Motor neuron (in vitro differentiated cells): ENCODE measurements at regions not wholly inside any gene's neighbourhood (a gene's known extent, or its start where the extent isn't known, plus 50 kb on each side); places are given as distances from the start of the nearest gene placed in this dataset.

Experiments used
- ATAC-seq, 8 experiments: fragments of 200-7000 bp; cut with Tn5 transposase; replicated peaks in 6 of 8; 2 replicates each; pipeline ENCODE4 v1.8.0; 2021; ENCODE audit warnings: mild to moderate bottlenecking in 8 of 8, moderate library complexity in 8 of 8
- H3K27ac ChIP-seq, 2 donors: fragments of 250-450 bp; sonication (Bioruptor Pico); 2 replicates each; pipeline ENCODE4 v1.9.0; 2021; ENCODE audit warnings: antibody characterized with exemption in 2 of 2, mild to moderate bottlenecking in 2 of 2, moderate library complexity in 1 of 2
- H3K4me1 ChIP-seq, 2 donors: fragments of 250-450 bp; sonication (Bioruptor Pico); replicated peaks in 1 of 2; 2 replicates each; pipeline ENCODE4 v1.6.1; 2021; ENCODE audit warnings: antibody characterized with exemption in 2 of 2, mild to moderate bottlenecking in 2 of 2, moderate library complexity in 1 of 2
- H3K4me3 ChIP-seq, 5 donors: fragments of 250-450 bp; sonication (Bioruptor Pico); 2 replicates each; pipeline ENCODE4 v1.9.0; 2021; ENCODE audit warnings: antibody characterized with exemption in 5 of 5, mild to moderate bottlenecking in 5 of 5, moderate library complexity in 4 of 5
- WGBS, 10 experiments: fragments of 450-650 bp; shearing (Covaris generic); methylation state at CpG; one replicate each; pipeline ENCODE4 v1.0.0; 2022; 5-methylcytosine and 5-hydroxymethylcytosine counted together
- in situ Hi-C, 9 experiments: fragments of 400-800 bp; cut with MboI; loops; one replicate each; pipeline ENCODE4 v1.15.0; 2021; ENCODE audit warnings: low sequenced_read_pairs in 9 of 9, low pct_unique_long_range_greater_than_20kb in 2 of 9; ENCODE audit not compliant: unreplicated experiment in 9 of 9

- no peak overlapping the region for H3K4me3 ChIP-seq
- in situ Hi-C loops = no loop called here
- no peak for ATAC-seq
Observed at GRCh38 chr15:87167055-87167454, 1087.4 kb downstream of the AGBL1 start.

GRCh38 chr15:87155771-87156170 is 1076.1 kb downstream of the AGBL1 start:
- peaks cover 0 to 11% of the 10 kb centered on the region in 2 donors for H3K4me1 ChIP-seq
- ATAC-seq = peak in 4 of 8 experiments; percentile 24 to 68 (median 44)
- WGBS, 10 experiments = 4 to 100% (median 47%) methylated on average over 1 to 4 of the region's 4 CpGs; no CpG with 5 or more reads in 2 of the 10 experiments
- H3K4me3 ChIP-seq = no peak overlapping the region
- in situ Hi-C loops = no loop called here
- no peak overlapping the region for H3K27ac ChIP-seq

More at GRCh38 chr15:87167055-87167454, 1087.4 kb downstream of the AGBL1 start:
- H3K4me1 ChIP-seq = no peaks in the 10 kb centered on the region
- H3K27ac ChIP-seq = no peak overlapping the region

GRCh38 chr15:87154761-87155160 is 1075.1 kb downstream of the AGBL1 start:
- no peak overlapping the region for H3K4me3 ChIP-seq
- in situ Hi-C loops = no loop called here
- no peak overlapping the region for H3K27ac ChIP-seq
- peak in 3 of 8 experiments; percentile 40 to 76 (median 59) for ATAC-seq
- H3K4me1 ChIP-seq = peaks cover 0 to 11% of the 10 kb centered on the region in 2 donors

GRCh38 chr15:87151202-87151748 is 1071.6 kb downstream of the AGBL1 start:
- WGBS, 10 experiments = 7 to 90% (median 48%) methylated on average over 1 to 2 of the region's 2 CpGs
- Histone ChIP-seq H3K4me1 (peaks cover 0 to 11% of the 10 kb centered on the region in 2 donors), H3K4me3 (no peak overlapping the region), H3K27ac (no peak overlapping the region)
- in situ Hi-C loops = no loop called here
- peak in 4 of 8 experiments; percentile 31 to 84 (median 64) for ATAC-seq

GRCh38 chr15:87145696-87146095 is 1066.0 kb downstream of the AGBL1 start:
- ATAC-seq = peak in 1 of 8 experiments; percentile 22
- no peak overlapping the region for H3K27ac ChIP-seq
- in situ Hi-C loops = no loop called here
- H3K4me3 ChIP-seq = no peak overlapping the region
- H3K4me1 ChIP-seq = peaks cover 0 to 9% of the 10 kb centered on the region in 2 donors
- 0 to 100% (median 49%) methylated on average over 1 to 2 of the region's 2 CpGs; no CpG with 5 or more reads in 2 of the 10 experiments for WGBS, 10 experiments

- in situ Hi-C loops = no loop called here
- WGBS, 10 experiments = 0 to 100% (median 88%) methylated on average over 1 of the region's 1 CpG; no CpG with 5 or more reads in 2 of the 10 experiments
- no peak overlapping the region for H3K27ac ChIP-seq
- H3K4me3 ChIP-seq = no peak overlapping the region
- peaks cover 0 to 9% of the 10 kb centered on the region in 2 donors for H3K4me1 ChIP-seq
- peak in 5 of 8 experiments; percentile 34 to 65 (median 56) for ATAC-seq
Observed at GRCh38 chr15:87144775-87145174, 1065.1 kb downstream of the AGBL1 start.

- Histone ChIP-seq H3K27ac (no peak overlapping the region), H3K4me3 (no peak overlapping the region), H3K4me1 (peaks cover 0 to 9% of the 10 kb centered on the region in 2 donors)
- in situ Hi-C loops = no loop called here
- no peak for ATAC-seq
Observed at GRCh38 chr15:87142096-87142495, 1062.4 kb downstream of the AGBL1 start.

- ATAC-seq = no peak
- H3K27ac ChIP-seq = no peak overlapping the region
- H3K4me3 ChIP-seq = no peak overlapping the region
- in situ Hi-C loops = no loop called here
- peaks cover 0 to 12% of the 10 kb centered on the region in 2 donors for H3K4me1 ChIP-seq
Observed at GRCh38 chr15:87135109-87135508, 1055.4 kb downstream of the AGBL1 start.

GRCh38 chr15:87133704-87134103 is 1054.0 kb downstream of the AGBL1 start:
- Histone ChIP-seq H3K4me3 (no peak overlapping the region), H3K4me1 (peaks cover 0 to 12% of the 10 kb centered on the region in 2 donors), H3K27ac (no peak overlapping the region)
- in situ Hi-C loops = no loop called here
- peak in 3 of 8 experiments; percentile 38 to 65 (median 57) for ATAC-seq

GRCh38 chr15:87131067-87131466 is 1051.4 kb downstream of the AGBL1 start:
- Histone ChIP-seq H3K27ac (no peak overlapping the region), H3K4me1 (peaks cover 0 to 12% of the 10 kb centered on the region in 2 donors), H3K4me3 (no peak overlapping the region)
- 0 to 100% (median 89%) methylated on average over 1 of the region's 1 CpG; no CpG with 5 or more reads in 1 of the 10 experiments for whole genome bisulfite sequencing, 10 experiments
- no peak for ATAC-seq
- in situ Hi-C loops = no loop called here

- ATAC-seq = no peak
- no peak overlapping the region for H3K27ac ChIP-seq
- H3K4me3 ChIP-seq = no peak overlapping the region
- in situ Hi-C loops = no loop called here
- peaks cover 0 to 8% of the 10 kb centered on the region in 2 donors for H3K4me1 ChIP-seq
- WGBS, 10 experiments = 43 to 100% (median 90%) methylated on average over 1 of the region's 1 CpG; no CpG with 5 or more reads in 2 of the 10 experiments
Observed at GRCh38 chr15:87129916-87130315, 1050.2 kb downstream of the AGBL1 start.

GRCh38 chr15:87123676-87124382 is 1044.2 kb downstream of the AGBL1 start:
- ATAC-seq = peak in 3 of 8 experiments; percentile 24 to 48 (median 32)
- 20 to 100% (median 82%) methylated on average over 1 to 14 of the region's 27 CpGs; no CpG with 5 or more reads in 4 of the 10 experiments for WGBS, 10 experiments
- H3K4me3 ChIP-seq = no peak overlapping the region
- in situ Hi-C loops = no loop called here
- no peak overlapping the region for H3K27ac ChIP-seq
- peaks cover 3 to 7% of the 10 kb centered on the region in 2 donors for H3K4me1 ChIP-seq

- WGBS, 10 experiments = 10 to 100% (median 71%) methylated on average over 1 to 2 of the region's 2 CpGs; no CpG with 5 or more reads in 1 of the 10 experiments
- H3K4me1 ChIP-seq = peaks cover 3 to 7% of the 10 kb centered on the region in 2 donors
- in situ Hi-C loops = no loop called here
- ATAC-seq = peak in 6 of 8 experiments; percentile 67 to 100 (median 78)
- H3K27ac ChIP-seq = no peak overlapping the region
- no peak overlapping the region for H3K4me3 ChIP-seq
Observed at GRCh38 chr15:87121336-87121735, 1041.7 kb downstream of the AGBL1 start.

- in situ Hi-C loops = no loop called here
- peaks cover 3 to 7% of the 10 kb centered on the region in 2 donors for H3K4me1 ChIP-seq
- no peak for ATAC-seq
- no peak overlapping the region for H3K27ac ChIP-seq
- no peak overlapping the region for H3K4me3 ChIP-seq
Observed at GRCh38 chr15:87120555-87120954, 1040.9 kb downstream of the AGBL1 start.
